ENCODE measurements at regions not wholly inside any gene's neighbourhood (a gene's known extent, or its start where the extent isn't known, plus 50 kb on each side); places are given as distances from the start of the nearest gene placed in this dataset.

DNA sequence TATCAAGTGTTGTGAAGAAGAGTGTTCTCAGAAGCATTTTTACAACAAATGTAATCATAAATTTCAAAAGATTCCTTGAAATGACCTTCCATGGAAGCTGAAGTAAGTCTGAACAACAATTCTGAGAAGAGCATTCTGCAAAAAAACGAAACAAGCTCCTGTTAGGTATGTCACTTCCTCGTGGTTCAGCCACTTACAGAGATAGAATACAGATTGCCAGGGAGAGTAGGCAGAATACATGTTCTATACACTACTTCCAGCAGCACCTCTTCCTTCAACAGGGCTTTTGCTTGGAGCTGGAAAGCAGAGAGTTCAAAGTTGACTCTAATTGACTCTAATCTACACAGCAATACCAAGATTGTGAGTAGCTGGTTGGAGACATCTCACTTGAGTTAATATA, 274.5 kb downstream of the ADGRA3 start:
- no peak for TF ChIP-seq EZH2 (IDR thresholded peaks at IDR 0.05; ENCODE audit: borderline replicate concordance, low read depth, low read length, poor library complexity, severe bottlenecking)
- TF ChIP-seq, protein P1, sequence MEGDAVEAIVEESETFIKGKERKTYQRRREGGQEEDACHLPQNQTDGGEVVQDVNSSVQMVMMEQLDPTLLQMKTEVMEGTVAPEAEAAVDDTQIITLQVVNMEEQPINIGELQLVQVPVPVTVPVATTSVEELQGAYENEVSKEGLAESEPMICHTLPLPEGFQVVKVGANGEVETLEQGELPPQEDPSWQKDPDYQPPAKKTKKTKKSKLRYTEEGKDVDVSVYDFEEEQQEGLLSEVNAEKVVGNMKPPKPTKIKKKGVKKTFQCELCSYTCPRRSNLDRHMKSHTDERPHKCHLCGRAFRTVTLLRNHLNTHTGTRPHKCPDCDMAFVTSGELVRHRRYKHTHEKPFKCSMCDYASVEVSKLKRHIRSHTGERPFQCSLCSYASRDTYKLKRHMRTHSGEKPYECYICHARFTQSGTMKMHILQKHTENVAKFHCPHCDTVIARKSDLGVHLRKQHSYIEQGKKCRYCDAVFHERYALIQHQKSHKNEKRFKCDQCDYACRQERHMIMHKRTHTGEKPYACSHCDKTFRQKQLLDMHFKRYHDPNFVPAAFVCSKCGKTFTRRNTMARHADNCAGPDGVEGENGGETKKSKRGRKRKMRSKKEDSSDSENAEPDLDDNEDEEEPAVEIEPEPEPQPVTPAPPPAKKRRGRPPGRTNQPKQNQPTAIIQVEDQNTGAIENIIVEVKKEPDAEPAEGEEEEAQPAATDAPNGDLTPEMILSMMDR (conservative IDR thresholded peaks at IDR 0.05; ENCODE audit: low read depth, low read length), result no peak
